GM12878 (cell line): ENCODE measurements at regions not wholly inside any gene's neighbourhood (a gene's known extent, or its start where the extent isn't known, plus 50 kb on each side); places are given as distances from the start of the nearest gene placed in this dataset.

ENCODE experiments used
- EZH2 ChIP-seq: IDR thresholded peaks from 2 replicates; pipeline ENCODE4 v1.6.1; 2012; ENCODE audit warnings: low read depth, mild to moderate bottlenecking, control low read depth, inconsistent platforms, low read length, borderline replicate concordance; ENCODE audit not compliant: control insufficient read depth
- FOXM1 ChIP-seq: IDR thresholded peaks from 2 replicates; pipeline ENCODE4 v1.6.1; 2012; ENCODE audit warnings: low read depth, mild to moderate bottlenecking, inconsistent platforms, low read length, moderate library complexity
- POLR2AphosphoS5 ChIP-seq: IDR thresholded peaks from 2 replicates; pipeline ENCODE4 v1.6.1; 2011; ENCODE audit warnings: mild to moderate bottlenecking, low read length, inconsistent platforms
- TF ChIP-seq, protein P1 (sequence below), 3 experiments: IDR thresholded peaks in 2 of 3; conservative IDR thresholded peaks in 1 of 3; 2 replicates each; pipeline ENCODE4 v1.5.1; 2011; ENCODE audit warnings: low read depth in 3 of 3, low read length in 3 of 3, mild to moderate bottlenecking in 3 of 3, control low read depth in 2 of 3, moderate library complexity in 2 of 3, inconsistent platforms in 1 of 3, mixed read lengths in 1 of 3; ENCODE audit not compliant: control insufficient read depth in 2 of 3, insufficient read depth in 1 of 3; ENCODE audit errors: extremely low read depth in 1 of 3
- TF ChIP-seq, protein P2 (sequence below): IDR thresholded peaks from 2 replicates; pipeline ENCODE4 v1.6.1; 2011; ENCODE audit warnings: low read depth, low read length, improper control_type of control experiment, borderline replicate concordance
- TF ChIP-seq, protein P3 (sequence below): IDR thresholded peaks from 2 replicates; pipeline ENCODE4 v1.6.1; 2012; ENCODE audit warnings: mild to moderate bottlenecking, low read depth, low read length
- TF ChIP-seq, protein P4 (sequence below): IDR thresholded peaks from 2 replicates; pipeline ENCODE4 v1.6.1; 2012; ENCODE audit warnings: low read length, inconsistent platforms

DNA sequence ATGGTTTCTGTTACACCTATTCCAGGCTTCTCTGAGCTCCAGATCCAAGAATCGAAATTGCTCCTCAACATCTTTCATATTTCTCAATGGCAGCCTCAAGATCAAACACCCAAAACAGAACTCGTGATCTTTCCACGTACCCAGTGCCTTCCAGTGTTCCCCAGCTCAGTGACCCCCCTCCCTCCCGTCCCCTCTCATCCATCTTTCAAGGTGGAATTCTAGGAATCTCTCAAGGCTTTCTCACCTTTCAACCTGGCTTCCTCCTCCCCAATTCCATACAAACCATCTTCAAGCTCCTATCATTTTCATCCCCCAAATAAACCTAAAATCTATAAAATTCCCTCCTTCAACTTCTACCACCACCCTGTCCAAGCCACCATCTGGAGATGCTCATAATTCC lies 615.3 kb downstream of the BNC2 start:
- TF ChIP-seq, protein P1, sequence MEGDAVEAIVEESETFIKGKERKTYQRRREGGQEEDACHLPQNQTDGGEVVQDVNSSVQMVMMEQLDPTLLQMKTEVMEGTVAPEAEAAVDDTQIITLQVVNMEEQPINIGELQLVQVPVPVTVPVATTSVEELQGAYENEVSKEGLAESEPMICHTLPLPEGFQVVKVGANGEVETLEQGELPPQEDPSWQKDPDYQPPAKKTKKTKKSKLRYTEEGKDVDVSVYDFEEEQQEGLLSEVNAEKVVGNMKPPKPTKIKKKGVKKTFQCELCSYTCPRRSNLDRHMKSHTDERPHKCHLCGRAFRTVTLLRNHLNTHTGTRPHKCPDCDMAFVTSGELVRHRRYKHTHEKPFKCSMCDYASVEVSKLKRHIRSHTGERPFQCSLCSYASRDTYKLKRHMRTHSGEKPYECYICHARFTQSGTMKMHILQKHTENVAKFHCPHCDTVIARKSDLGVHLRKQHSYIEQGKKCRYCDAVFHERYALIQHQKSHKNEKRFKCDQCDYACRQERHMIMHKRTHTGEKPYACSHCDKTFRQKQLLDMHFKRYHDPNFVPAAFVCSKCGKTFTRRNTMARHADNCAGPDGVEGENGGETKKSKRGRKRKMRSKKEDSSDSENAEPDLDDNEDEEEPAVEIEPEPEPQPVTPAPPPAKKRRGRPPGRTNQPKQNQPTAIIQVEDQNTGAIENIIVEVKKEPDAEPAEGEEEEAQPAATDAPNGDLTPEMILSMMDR (IDR thresholded peaks at IDR 0.05 in 2 of 3, conservative IDR thresholded peaks at IDR 0.05 in 1 of 3; ENCODE audit: control insufficient read depth in 2 of 3, extremely low read depth in 1 of 3, insufficient read depth in 1 of 3, low read depth in 3 of 3, low read length in 3 of 3) = no peak
- TF ChIP-seq, protein P2, sequence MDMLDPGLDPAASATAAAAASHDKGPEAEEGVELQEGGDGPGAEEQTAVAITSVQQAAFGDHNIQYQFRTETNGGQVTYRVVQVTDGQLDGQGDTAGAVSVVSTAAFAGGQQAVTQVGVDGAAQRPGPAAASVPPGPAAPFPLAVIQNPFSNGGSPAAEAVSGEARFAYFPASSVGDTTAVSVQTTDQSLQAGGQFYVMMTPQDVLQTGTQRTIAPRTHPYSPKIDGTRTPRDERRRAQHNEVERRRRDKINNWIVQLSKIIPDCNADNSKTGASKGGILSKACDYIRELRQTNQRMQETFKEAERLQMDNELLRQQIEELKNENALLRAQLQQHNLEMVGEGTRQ = no peak
- TF ChIP-seq POLR2AphosphoS5 (no peak), FOXM1 (no peak), EZH2 (no peak)
- TF ChIP-seq, protein P3, sequence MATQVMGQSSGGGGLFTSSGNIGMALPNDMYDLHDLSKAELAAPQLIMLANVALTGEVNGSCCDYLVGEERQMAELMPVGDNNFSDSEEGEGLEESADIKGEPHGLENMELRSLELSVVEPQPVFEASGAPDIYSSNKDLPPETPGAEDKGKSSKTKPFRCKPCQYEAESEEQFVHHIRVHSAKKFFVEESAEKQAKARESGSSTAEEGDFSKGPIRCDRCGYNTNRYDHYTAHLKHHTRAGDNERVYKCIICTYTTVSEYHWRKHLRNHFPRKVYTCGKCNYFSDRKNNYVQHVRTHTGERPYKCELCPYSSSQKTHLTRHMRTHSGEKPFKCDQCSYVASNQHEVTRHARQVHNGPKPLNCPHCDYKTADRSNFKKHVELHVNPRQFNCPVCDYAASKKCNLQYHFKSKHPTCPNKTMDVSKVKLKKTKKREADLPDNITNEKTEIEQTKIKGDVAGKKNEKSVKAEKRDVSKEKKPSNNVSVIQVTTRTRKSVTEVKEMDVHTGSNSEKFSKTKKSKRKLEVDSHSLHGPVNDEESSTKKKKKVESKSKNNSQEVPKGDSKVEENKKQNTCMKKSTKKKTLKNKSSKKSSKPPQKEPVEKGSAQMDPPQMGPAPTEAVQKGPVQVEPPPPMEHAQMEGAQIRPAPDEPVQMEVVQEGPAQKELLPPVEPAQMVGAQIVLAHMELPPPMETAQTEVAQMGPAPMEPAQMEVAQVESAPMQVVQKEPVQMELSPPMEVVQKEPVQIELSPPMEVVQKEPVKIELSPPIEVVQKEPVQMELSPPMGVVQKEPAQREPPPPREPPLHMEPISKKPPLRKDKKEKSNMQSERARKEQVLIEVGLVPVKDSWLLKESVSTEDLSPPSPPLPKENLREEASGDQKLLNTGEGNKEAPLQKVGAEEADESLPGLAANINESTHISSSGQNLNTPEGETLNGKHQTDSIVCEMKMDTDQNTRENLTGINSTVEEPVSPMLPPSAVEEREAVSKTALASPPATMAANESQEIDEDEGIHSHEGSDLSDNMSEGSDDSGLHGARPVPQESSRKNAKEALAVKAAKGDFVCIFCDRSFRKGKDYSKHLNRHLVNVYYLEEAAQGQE = no peak
- TF ChIP-seq, protein P4, sequence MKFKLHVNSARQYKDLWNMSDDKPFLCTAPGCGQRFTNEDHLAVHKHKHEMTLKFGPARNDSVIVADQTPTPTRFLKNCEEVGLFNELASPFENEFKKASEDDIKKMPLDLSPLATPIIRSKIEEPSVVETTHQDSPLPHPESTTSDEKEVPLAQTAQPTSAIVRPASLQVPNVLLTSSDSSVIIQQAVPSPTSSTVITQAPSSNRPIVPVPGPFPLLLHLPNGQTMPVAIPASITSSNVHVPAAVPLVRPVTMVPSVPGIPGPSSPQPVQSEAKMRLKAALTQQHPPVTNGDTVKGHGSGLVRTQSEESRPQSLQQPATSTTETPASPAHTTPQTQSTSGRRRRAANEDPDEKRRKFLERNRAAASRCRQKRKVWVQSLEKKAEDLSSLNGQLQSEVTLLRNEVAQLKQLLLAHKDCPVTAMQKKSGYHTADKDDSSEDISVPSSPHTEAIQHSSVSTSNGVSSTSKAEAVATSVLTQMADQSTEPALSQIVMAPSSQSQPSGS = no peak
